Type B pancreatic cell (in vitro differentiated cells): ENCODE measurements at regions not wholly inside any gene's neighbourhood (a gene's known extent, or its start where the extent isn't known, plus 50 kb on each side); places are given as distances from the start of the nearest gene placed in this dataset.

Source experiments
- DNase-seq: peaks from one replicate; pipeline ENCODE4 v3.0.0; 2021; ENCODE audit warnings: mixed read lengths; ENCODE audit not compliant: unreplicated experiment; ENCODE audit errors: extremely low spot score
- H3K27ac Mint-ChIP-seq: 2 replicates; pipeline ENCODE4 v1.8.0; 2021; ENCODE audit warnings: mild to moderate bottlenecking, mixed read lengths
- H3K27me3 Mint-ChIP-seq: 2 replicates; pipeline ENCODE4 v1.8.0; 2021; ENCODE audit warnings: mixed read lengths
- H3K36me3 Mint-ChIP-seq: 2 replicates; pipeline ENCODE4 v1.8.0; 2021; ENCODE audit warnings: mixed read lengths
- H3K4me1 Mint-ChIP-seq: one replicate; pipeline ENCODE4 v1.8.0; 2021; ENCODE audit warnings: mixed read lengths; ENCODE audit not compliant: unreplicated experiment
- H3K4me3 Mint-ChIP-seq: 2 replicates; pipeline ENCODE4 v1.8.0; 2021; ENCODE audit warnings: mild to moderate bottlenecking, mixed read lengths
- H3K9me3 Mint-ChIP-seq: 2 replicates; pipeline ENCODE4 v1.8.0; 2021; ENCODE audit warnings: mixed read lengths
- CTCF ChIP-seq: fragments of 200-600 bp; sonication (generic); conservative IDR thresholded peaks from 2 replicates; pipeline ENCODE4 v1.5.0; 2021; ENCODE audit warnings: antibody characterized with exemption, mild to moderate bottlenecking

DNA sequence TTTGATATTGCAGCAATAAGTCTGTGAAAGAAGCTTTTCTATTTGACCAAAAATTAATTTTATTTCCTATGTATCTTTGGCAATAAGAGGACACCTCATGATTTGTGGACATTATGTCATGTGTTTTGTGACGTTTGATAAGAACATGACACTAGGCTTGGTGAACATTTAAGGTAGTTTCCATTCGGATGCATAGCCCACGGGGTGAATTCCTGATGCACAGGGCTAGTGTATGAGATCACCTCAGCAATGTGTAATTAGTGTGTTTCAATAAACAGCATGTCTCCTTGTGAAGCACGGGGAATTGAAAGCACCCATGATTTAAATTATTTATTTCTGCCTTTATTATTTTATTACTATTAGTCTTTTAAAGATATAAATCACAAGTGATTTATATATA is 146.1 kb upstream of the LINC00305 start:
- DNase-seq, result no peak
- H3K9me3 Mint-ChIP-seq, result no peaks in the 10 kb centered on the region
- H3K27me3 Mint-ChIP-seq, result no peaks in the 10 kb centered on the region
- H3K27ac Mint-ChIP-seq, result no peak overlapping the region
- TF ChIP-seq CTCF, result no peak
- H3K4me3 Mint-ChIP-seq, result no peak overlapping the region
- H3K36me3 Mint-ChIP-seq, result no peaks in the 10 kb centered on the region
- H3K4me1 Mint-ChIP-seq, result no peaks in the 10 kb centered on the region

DNA sequence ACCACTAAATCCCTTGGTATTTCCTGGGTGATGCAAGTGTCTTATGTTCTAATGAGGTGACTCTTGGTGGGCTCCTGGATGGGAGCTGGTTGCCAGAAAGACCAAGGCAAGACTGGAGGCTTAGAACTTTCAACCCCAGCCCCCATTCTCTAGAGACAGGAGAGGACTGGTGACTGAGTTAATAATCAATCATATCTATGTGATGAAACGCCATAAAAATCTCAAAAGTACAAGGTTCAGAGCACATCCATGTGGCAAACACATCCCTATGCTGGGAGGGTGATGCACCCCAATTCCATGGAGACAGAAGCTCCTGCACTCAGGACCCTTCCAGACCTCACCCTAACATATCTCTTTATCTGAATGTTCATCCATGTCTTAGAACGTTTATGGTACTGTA is 139.5 kb upstream of the LINC00305 start:
- no peak for DNase-seq
- no peaks in the 10 kb centered on the region for H3K36me3 Mint-ChIP-seq
- no peak overlapping the region for H3K4me3 Mint-ChIP-seq
- no peaks in the 10 kb centered on the region for H3K27me3 Mint-ChIP-seq
- no peak overlapping the region for H3K27ac Mint-ChIP-seq
- no peaks in the 10 kb centered on the region for H3K4me1 Mint-ChIP-seq
- no peak for TF ChIP-seq CTCF
- no peaks in the 10 kb centered on the region for H3K9me3 Mint-ChIP-seq

DNA sequence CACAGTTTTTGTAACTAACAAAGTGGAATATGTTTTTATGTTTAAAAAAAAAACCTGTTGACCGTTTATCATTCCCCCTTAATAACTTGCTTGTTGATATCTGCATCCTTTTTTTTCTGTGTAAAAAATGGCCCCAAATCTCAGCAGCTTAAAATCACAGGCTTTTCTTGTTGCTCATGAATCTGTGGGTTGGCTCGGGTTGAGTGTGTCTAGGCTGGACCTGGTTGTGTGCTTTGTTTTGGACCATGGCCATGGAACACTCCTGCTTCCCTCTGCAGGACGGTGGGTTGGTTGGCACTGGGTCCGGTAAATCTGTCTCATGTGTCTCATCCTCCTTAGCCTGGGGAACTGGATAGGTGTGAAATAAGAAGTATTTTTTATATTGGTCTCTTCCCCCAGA is 139.0 kb upstream of the LINC00305 start:
- Mint-ChIP-seq H3K27ac (no peak overlapping the region), H3K4me1 (no peaks in the 10 kb centered on the region), H3K9me3 (no peaks in the 10 kb centered on the region), H3K4me3 (no peak overlapping the region), H3K36me3 (no peaks in the 10 kb centered on the region), H3K27me3 (no peaks in the 10 kb centered on the region)
- no peak for DNase-seq
- no peak for TF ChIP-seq CTCF

DNA sequence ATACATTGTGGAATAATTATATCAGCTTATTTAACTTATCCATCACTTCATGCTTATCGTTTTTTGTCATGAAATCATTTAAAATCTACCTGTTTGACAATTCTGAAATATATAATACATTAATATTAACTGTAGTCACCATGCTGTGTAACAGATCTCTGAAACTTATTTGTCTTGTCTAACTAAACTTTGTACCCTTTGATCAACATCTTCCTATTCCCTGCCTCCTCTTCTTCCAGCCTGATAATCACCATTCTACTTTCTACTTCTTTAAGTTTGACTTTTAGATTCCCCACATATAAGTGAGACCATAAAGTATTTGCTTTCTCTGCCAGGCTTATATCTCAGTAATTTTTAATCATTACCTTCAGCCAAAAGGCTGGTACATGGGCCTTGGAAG is 134.2 kb upstream of the LINC00305 start:
- no peaks in the 10 kb centered on the region for H3K36me3 Mint-ChIP-seq

DNA sequence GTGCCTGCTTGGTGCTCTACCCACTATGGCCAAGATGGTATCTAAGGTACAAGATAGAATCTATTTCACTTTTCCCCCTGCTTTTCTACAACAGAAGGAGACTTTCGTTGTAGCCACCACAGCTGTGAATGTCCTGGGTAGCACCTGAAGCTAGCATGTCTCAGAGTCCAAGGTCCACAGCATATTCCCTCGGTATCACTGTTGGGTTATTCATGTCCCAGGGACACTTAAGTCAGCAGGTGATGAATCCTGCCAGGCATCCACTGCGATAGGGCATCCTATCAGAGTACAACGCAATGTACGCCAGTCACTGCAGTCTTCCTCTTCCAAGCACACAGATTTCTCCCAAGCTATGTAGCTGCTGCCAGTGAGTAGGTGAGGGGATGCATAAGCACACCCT is 129.1 kb upstream of the LINC00305 start:
- no peak overlapping the region for H3K4me3 Mint-ChIP-seq
- no peaks in the 10 kb centered on the region for H3K4me1 Mint-ChIP-seq
- H3K27ac Mint-ChIP-seq, result no peak overlapping the region
- H3K36me3 Mint-ChIP-seq, result no peaks in the 10 kb centered on the region
- no peaks in the 10 kb centered on the region for H3K9me3 Mint-ChIP-seq
- DNase-seq, result no peak
- no peak for TF ChIP-seq CTCF
- H3K27me3 Mint-ChIP-seq, result no peaks in the 10 kb centered on the region

More for the DNA sequence above, 134.2 kb upstream of the LINC00305 start:
- no peak for TF ChIP-seq CTCF
- Mint-ChIP-seq H3K9me3 (no peaks in the 10 kb centered on the region), H3K4me3 (no peak overlapping the region), H3K4me1 (no peaks in the 10 kb centered on the region), H3K27ac (no peak overlapping the region), H3K27me3 (no peaks in the 10 kb centered on the region)
- DNase-seq, result no peak
